OCI-LY3 (cell line): ENCODE measurements at regions not wholly inside any gene's neighbourhood (a gene's known extent, or its start where the extent isn't known, plus 50 kb on each side); places are given as distances from the start of the nearest gene placed in this dataset.
"Not testable (repeated sequence)": the region's sequence is repeated elsewhere in the genome, so short reads cannot be mapped to it uniquely, and the experiment has no call there.

ENCODE experiments used
- H2AFZ ChIP-seq: fragments of 200-600, 300-600 bp; shearing (Covaris generic); 2 replicates; pipeline ENCODE4 v1.6.0; 2014; ENCODE audit warnings: antibody characterized with exemption, low read depth, low read length
- H3K27ac ChIP-seq: fragments of 200-600, 300-600 bp; sonication (generic); 2 replicates; pipeline ENCODE4 v1.5.1; 2014; ENCODE audit warnings: mild to moderate bottlenecking, low read length, moderate library complexity, mixed read lengths
- H3K27me3 ChIP-seq: fragments of 200-600, 300-600 bp; sonication (generic); 2 replicates; pipeline ENCODE4 v1.6.1; 2014; ENCODE audit warnings: low read depth, low read length, mixed read lengths
- H3K36me3 ChIP-seq: fragments of 200-600, 300-600 bp; sonication (generic); replicated peaks from 2 replicates; pipeline ENCODE3; 2014; ENCODE audit warnings: low read depth, low read length, mixed read lengths
- H3K4me1 ChIP-seq: fragments of 300-600, 200-600 bp; sonication (generic); 2 replicates; pipeline ENCODE4 v1.6.1; 2014; ENCODE audit warnings: low read length, mixed read lengths
- H3K4me2 ChIP-seq: fragments of 200-600, 300-600 bp; sonication (generic); 2 replicates; pipeline ENCODE4 v1.6.1; 2014; ENCODE audit warnings: low read length, mixed read lengths
- H3K4me3 ChIP-seq: fragments of 300-600, 200-600 bp; sonication (generic); 2 replicates; pipeline ENCODE4 v1.5.1; 2014; ENCODE audit warnings: antibody characterized with exemption, mild to moderate bottlenecking, low read length, moderate library complexity
- H3K79me2 ChIP-seq: fragments of 300-600, 200-600 bp; shearing (Covaris generic); 2 replicates; pipeline ENCODE4 v1.6.1; 2014; ENCODE audit warnings: mild to moderate bottlenecking, low read length, mixed read lengths
- H3K9ac ChIP-seq: fragments of 300-600, 200-600 bp; shearing (Covaris generic); 2 replicates; pipeline ENCODE4 v1.6.0; 2014; ENCODE audit warnings: mild to moderate bottlenecking, low read length, moderate library complexity
- H3K9me3 ChIP-seq: fragments of 200-600, 300-600 bp; shearing (Covaris generic); 2 replicates; pipeline ENCODE4 v1.6.1; 2014; ENCODE audit warnings: low read length, mixed read lengths; ENCODE audit not compliant: insufficient read depth
- H4K20me1 ChIP-seq: fragments of 200-600, 300-600 bp; sonication (generic); 2 replicates; pipeline ENCODE4 v1.6.1; 2016; ENCODE audit warnings: low read length, mixed read lengths; ENCODE audit not compliant: insufficient read depth
- EZH2phosphoT487 ChIP-seq: fragments of 200-600 bp; shearing (Covaris generic); IDR thresholded peaks from 2 replicates; pipeline ENCODE4 v1.6.1; 2018; ENCODE audit warnings: antibody characterized with exemption, mixed run types, low read depth
- TF ChIP-seq, protein P1 (sequence below): fragments of 200-600, 300-600 bp; sonication (generic); IDR thresholded peaks from 2 replicates; pipeline ENCODE4 v1.5.1; 2014; ENCODE audit warnings: antibody characterized with exemption, low read length, low read depth

DNA sequence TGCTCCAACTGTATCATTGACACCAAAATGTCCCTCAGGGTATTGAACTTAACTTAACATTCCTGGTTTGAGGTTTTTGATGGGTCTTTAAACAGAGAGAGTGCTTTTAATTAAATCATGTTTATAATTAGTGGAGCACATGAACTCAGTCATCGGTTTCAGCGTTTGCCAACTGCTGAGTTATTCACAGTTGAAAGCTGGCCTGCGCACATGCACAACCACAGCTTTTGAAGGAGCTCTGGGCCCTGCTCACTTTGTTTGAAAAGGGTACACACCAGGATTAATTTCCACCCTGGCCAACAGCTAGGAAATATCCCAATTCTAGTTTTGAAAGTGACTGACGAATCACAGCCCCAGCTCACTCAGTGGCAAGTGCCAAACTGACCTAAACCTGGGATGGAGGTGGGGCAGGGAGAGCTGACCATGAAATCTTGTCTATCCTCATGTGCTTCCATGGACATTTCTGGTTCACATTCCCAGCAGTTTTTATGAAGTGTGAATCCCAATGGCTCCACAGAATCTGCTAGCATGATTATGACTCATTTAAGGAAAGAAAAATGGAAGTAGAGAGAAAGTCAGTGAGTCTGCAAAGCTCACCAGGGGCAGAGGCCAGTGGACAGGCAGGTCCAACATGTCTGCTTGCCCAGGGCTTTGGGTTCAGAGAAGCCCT lies 247.8 kb downstream of the FNDC1 start:
- no peak overlapping the region for H3K4me3 ChIP-seq
- TF ChIP-seq, protein P1, sequence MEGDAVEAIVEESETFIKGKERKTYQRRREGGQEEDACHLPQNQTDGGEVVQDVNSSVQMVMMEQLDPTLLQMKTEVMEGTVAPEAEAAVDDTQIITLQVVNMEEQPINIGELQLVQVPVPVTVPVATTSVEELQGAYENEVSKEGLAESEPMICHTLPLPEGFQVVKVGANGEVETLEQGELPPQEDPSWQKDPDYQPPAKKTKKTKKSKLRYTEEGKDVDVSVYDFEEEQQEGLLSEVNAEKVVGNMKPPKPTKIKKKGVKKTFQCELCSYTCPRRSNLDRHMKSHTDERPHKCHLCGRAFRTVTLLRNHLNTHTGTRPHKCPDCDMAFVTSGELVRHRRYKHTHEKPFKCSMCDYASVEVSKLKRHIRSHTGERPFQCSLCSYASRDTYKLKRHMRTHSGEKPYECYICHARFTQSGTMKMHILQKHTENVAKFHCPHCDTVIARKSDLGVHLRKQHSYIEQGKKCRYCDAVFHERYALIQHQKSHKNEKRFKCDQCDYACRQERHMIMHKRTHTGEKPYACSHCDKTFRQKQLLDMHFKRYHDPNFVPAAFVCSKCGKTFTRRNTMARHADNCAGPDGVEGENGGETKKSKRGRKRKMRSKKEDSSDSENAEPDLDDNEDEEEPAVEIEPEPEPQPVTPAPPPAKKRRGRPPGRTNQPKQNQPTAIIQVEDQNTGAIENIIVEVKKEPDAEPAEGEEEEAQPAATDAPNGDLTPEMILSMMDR, result no peak
- no peak for TF ChIP-seq EZH2phosphoT487
- no peak overlapping the region for H2AFZ ChIP-seq
- no peaks in the 10 kb centered on the region for H3K4me1 ChIP-seq
- H3K27me3 ChIP-seq, result no peaks in the 10 kb centered on the region
- H3K36me3 ChIP-seq, result no peaks in the 10 kb centered on the region
- H3K9me3 ChIP-seq, result no peaks in the 10 kb centered on the region
- no peaks in the 10 kb centered on the region for H4K20me1 ChIP-seq
- no peak overlapping the region for H3K9ac ChIP-seq
- H3K27ac ChIP-seq, result no peak overlapping the region
- H3K79me2 ChIP-seq, result no peaks in the 10 kb centered on the region
- H3K4me2 ChIP-seq, result no peak overlapping the region

DNA sequence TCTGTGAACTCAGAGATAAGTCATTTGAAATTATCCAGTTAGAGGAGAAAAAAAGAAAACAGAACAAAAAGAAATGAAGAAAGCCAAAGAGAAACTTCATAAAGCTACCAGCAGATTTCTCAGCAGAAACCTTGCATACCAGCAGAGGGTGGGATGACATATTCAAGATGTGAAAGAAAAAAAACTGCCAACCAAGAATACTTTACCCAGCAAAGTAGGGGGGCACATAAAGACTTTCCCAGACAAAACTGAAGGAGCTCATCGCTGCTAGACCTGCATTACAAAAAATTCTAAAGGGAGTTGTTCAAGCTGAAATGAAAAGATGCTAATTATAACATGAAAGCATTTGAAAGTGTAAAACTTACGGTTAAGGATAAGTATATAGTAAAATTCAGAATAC lies 246.3 kb downstream of the FNDC1 start:
- Histone ChIP-seq H4K20me1 (no peaks in the 10 kb centered on the region), H3K4me3 (no peak overlapping the region), H3K4me2 (no peak overlapping the region), H2AFZ (no peak overlapping the region), H3K9me3 (no peaks in the 10 kb centered on the region), H3K27ac (no peak overlapping the region), H3K27me3 (no peaks in the 10 kb centered on the region), H3K79me2 (no peaks in the 10 kb centered on the region), H3K4me1 (no peaks in the 10 kb centered on the region), H3K36me3 (no peaks in the 10 kb centered on the region), H3K9ac (no peak overlapping the region)
- TF ChIP-seq, protein P1, result no peak
- TF ChIP-seq EZH2phosphoT487, result no peak

DNA sequence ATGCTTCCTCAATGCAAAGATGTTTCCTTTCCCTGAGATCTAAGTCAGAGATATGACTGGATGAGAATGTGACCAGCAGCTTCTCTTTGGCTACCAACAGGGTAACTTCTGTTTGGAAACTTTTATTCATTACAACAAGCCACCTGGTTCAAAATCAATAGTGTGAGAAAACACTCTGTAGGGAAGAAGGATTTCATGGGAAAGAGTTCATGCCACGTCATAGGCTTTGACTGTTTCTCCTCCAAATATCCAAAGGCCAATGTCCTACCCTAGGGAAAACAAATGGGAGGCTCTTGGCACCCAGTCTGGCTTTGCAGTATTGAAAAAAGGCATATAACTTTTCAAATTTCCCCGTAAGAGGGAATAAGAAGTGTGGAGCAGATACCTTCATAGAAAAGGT lies 245.5 kb downstream of the FNDC1 start:
- Histone ChIP-seq H3K27ac (no peak overlapping the region), H3K4me1 (no peaks in the 10 kb centered on the region), H3K79me2 (no peaks in the 10 kb centered on the region), H2AFZ (no peak overlapping the region), H3K36me3 (no peaks in the 10 kb centered on the region), H3K27me3 (no peaks in the 10 kb centered on the region), H4K20me1 (no peaks in the 10 kb centered on the region), H3K9ac (no peak overlapping the region), H3K4me3 (no peak overlapping the region), H3K9me3 (no peaks in the 10 kb centered on the region), H3K4me2 (no peak overlapping the region)
- no peak for TF ChIP-seq EZH2phosphoT487
- TF ChIP-seq, protein P1, result no peak

DNA sequence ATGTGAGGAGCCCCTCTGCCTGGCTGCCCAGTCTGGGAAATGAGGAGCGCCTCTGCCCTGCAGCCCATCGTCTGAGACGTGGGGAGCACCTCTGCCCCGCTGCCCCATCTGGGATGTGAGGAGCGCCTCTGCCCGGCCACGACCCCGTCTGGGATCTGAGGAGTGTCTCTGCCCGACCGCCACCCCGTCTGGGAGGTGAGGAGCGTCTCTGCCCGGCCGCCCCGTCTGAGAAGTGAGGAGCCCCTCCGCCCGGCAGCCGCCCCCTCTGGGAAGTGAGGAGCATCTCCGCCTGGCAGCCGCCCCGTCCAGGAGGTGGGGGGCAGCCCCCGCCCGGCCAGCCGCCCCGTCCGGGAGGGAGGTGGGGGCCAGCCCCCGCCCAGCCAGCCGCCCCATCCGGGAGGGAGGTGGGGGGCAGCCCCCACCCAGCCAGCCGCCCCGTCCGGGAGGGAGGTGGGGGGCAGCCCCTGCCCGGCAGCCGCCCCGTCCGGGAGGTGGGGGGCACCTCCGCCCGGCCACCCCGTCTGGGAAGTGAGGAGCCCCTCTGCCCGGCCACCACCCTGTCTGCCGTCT lies 238.1 kb downstream of the FNDC1 start:
- H3K9ac ChIP-seq, H3K79me2 ChIP-seq, H3K4me1 ChIP-seq, H3K36me3 ChIP-seq, H4K20me1 ChIP-seq, H3K27me3 ChIP-seq, H2AFZ ChIP-seq, H3K9me3 ChIP-seq, H3K4me2 ChIP-seq, H3K4me3 ChIP-seq, H3K27ac ChIP-seq: not testable (repeated sequence)
